DND-41 (cell line): ENCODE measurements at regions not wholly inside any gene's neighbourhood (a gene's known extent, or its start where the extent isn't known, plus 50 kb on each side); places are given as distances from the start of the nearest gene placed in this dataset.

Experiments
- CTCF ChIP-seq: IDR thresholded peaks from 2 replicates; pipeline ENCODE4 v1.5.1; 2012; ENCODE audit warnings: borderline replicate concordance, low read length, moderate library complexity, mild to moderate bottlenecking; ENCODE audit not compliant: poor library complexity, severe bottlenecking; ENCODE audit errors: extremely low read depth
- EZH2 ChIP-seq: IDR thresholded peaks from 3 replicates; pipeline ENCODE4 v1.6.1; 2012; ENCODE audit warnings: borderline replicate concordance, low read depth, mild to moderate bottlenecking, moderate library complexity, low read length, inconsistent platforms; ENCODE audit not compliant: severe bottlenecking

- TF ChIP-seq CTCF (no peak), EZH2 (no peak)
Measured at GRCh38 chr2:176614930-176615329, 345.7 kb downstream of the MTX2 start.
